ENCODE measurements at regions not wholly inside any gene's neighbourhood (a gene's known extent, or its start where the extent isn't known, plus 50 kb on each side); places are given as distances from the start of the nearest gene placed in this dataset.

GRCh38 chr18:9032519-9032918, 70.0 kb upstream of the NDUFV2 start:
- no peak overlapping the region for H3K4me3 Mint-ChIP-seq
- Histone ChIP-seq H3K4me1 (ENCODE audit: control insufficient read depth in 2 of 2, insufficient read depth in 2 of 2, low read length in 2 of 2) (no peaks in the 10 kb centered on the region), H4K20me1 (ENCODE audit: control insufficient read depth, insufficient read depth, low read length, poor library complexity, severe bottlenecking) (no peaks in the 10 kb centered on the region), H3K79me2 (ENCODE audit: control insufficient read depth, insufficient read depth, low read length) (no peaks in the 10 kb centered on the region), H3K27ac (ENCODE audit: low read length in 2 of 2) (no peak overlapping the region), H3K27me3 (replicated peaks in 1 of 4; ENCODE audit: control extremely low read depth in 1 of 4, control insufficient read depth in 3 of 4, insufficient read depth in 4 of 4, low read length in 3 of 4) (no peaks in the 10 kb centered on the region), H2AFZ (ENCODE audit: insufficient read depth, low read depth, low read length, poor library complexity, severe bottlenecking) (no peak overlapping the region), H3K9ac (ENCODE audit: low read length) (no peak overlapping the region), H3K36me3 (replicated peaks in 1 of 2; ENCODE audit: control extremely low read depth in 1 of 2, control insufficient read depth in 1 of 2, extremely low read depth in 1 of 2, insufficient read depth in 2 of 2, low read length in 1 of 2) (no peaks in the 10 kb centered on the region), H3K9me3 (ENCODE audit: control extremely low read depth in 1 of 3, control insufficient read depth in 2 of 3, insufficient read depth in 1 of 3, low read length in 2 of 3) (no peaks in the 10 kb centered on the region), H3K4me2 (replicated peaks; ENCODE audit: low read depth, low read length, poor library complexity, severe bottlenecking) (no peak overlapping the region), H3K4me3 (ENCODE audit: control extremely low read depth in 1 of 5, extremely low read depth in 1 of 5, insufficient read depth in 1 of 5, low read depth in 2 of 5, low read length in 4 of 5) (no peak overlapping the region)
- ATAC-seq (ENCODE audit: low read depth) (no peak), DNase-seq (no peak)
- CTCF ChIA-PET = no interaction called here
- POLR2A ChIA-PET = no interaction called here
- intact Hi-C loops (cut with micrococcal nuclease) = no loop called here
- 94% methylated on average over 7 of the region's 7 CpGs for WGBS (ENCODE audit: insufficient coverage)
- H3K4me1 Mint-ChIP-seq = no peaks in the 10 kb centered on the region
- H3K27ac Mint-ChIP-seq = no peak overlapping the region
- no peaks in the 10 kb centered on the region for H3K27me3 Mint-ChIP-seq
- no peaks in the 10 kb centered on the region for H3K9me3 Mint-ChIP-seq (ENCODE audit: insufficient read depth)
- no peak for TF ChIP-seq EZH2 (IDR thresholded peaks at IDR 0.05; ENCODE audit: borderline replicate concordance, insufficient read depth, low read depth, low read length, poor library complexity, severe bottlenecking)
- no peak for TF ChIP-seq CTCF (IDR thresholded peaks at IDR 0.05)

- Mint-ChIP-seq H3K4me1 (no peaks in the 10 kb centered on the region), H3K27me3 (no peaks in the 10 kb centered on the region), H3K4me3 (no peak overlapping the region), H3K27ac (no peak overlapping the region), H3K9me3 (ENCODE audit: insufficient read depth) (no peaks in the 10 kb centered on the region)
- H3K4me3 ChIP-seq (ENCODE audit: control extremely low read depth in 1 of 5, extremely low read depth in 1 of 5, insufficient read depth in 1 of 5, low read depth in 2 of 5, low read length in 4 of 5) = no peak overlapping the region
- H2AFZ ChIP-seq (ENCODE audit: insufficient read depth, low read depth, low read length, poor library complexity, severe bottlenecking) = no peak overlapping the region
- intact Hi-C loops (cut with micrococcal nuclease) = no loop called here
- DNase-seq = no peak
- H3K36me3 ChIP-seq (replicated peaks in 1 of 2; ENCODE audit: control extremely low read depth in 1 of 2, control insufficient read depth in 1 of 2, extremely low read depth in 1 of 2, insufficient read depth in 2 of 2, low read length in 1 of 2) = no peaks in the 10 kb centered on the region
- no peaks in the 10 kb centered on the region for H3K9me3 ChIP-seq (ENCODE audit: control extremely low read depth in 1 of 3, control insufficient read depth in 2 of 3, insufficient read depth in 1 of 3, low read length in 2 of 3)
- 97% methylated on average over 4 of the region's 7 CpGs for WGBS (ENCODE audit: insufficient coverage)
- CTCF ChIA-PET = no interaction called here
- TF ChIP-seq EZH2 (IDR thresholded peaks at IDR 0.05; ENCODE audit: borderline replicate concordance, insufficient read depth, low read depth, low read length, poor library complexity, severe bottlenecking) = no peak
- TF ChIP-seq CTCF (IDR thresholded peaks at IDR 0.05) = no peak
- no peaks in the 10 kb centered on the region for H4K20me1 ChIP-seq (ENCODE audit: control insufficient read depth, insufficient read depth, low read length, poor library complexity, severe bottlenecking)
- POLR2A ChIA-PET = no interaction called here
- no peak overlapping the region for H3K4me2 ChIP-seq (replicated peaks; ENCODE audit: low read depth, low read length, poor library complexity, severe bottlenecking)
- H3K27ac ChIP-seq (ENCODE audit: low read length in 2 of 2) = no peak overlapping the region
- no peak overlapping the region for H3K9ac ChIP-seq (ENCODE audit: low read length)
- no peaks in the 10 kb centered on the region for H3K27me3 ChIP-seq (replicated peaks in 1 of 4; ENCODE audit: control extremely low read depth in 1 of 4, control insufficient read depth in 3 of 4, insufficient read depth in 4 of 4, low read length in 3 of 4)
- no peaks in the 10 kb centered on the region for H3K79me2 ChIP-seq (ENCODE audit: control insufficient read depth, insufficient read depth, low read length)
- ATAC-seq (ENCODE audit: low read depth) = no peak
- no peaks in the 10 kb centered on the region for H3K4me1 ChIP-seq (ENCODE audit: control insufficient read depth in 2 of 2, insufficient read depth in 2 of 2, low read length in 2 of 2)
These were observed 64.1 kb upstream of the NDUFV2 start for GRCh38 chr18:9038277-9038871.
